Esophagus muscularis mucosa (tissue), 4 donors: ENCODE measurements at regions not wholly inside any gene's neighbourhood (a gene's known extent, or its start where the extent isn't known, plus 50 kb on each side); places are given as distances from the start of the nearest gene placed in this dataset.

Experiments used
- EP300 ChIP-seq: sonication (generic); formaldehyde crosslinking; IDR thresholded peaks from one replicate; pipeline ENCODE4 v1.6.1; 2017; ENCODE audit warnings: antibody characterized with exemption
- POLR2A ChIP-seq: fragments of 450-650 bp; IDR thresholded peaks from one replicate; pipeline ENCODE4 v1.6.1; 2017; ENCODE audit warnings: antibody characterized with exemption, moderate library complexity, mild to moderate bottlenecking, low read depth
- POLR2AphosphoS5 ChIP-seq, 2 donors: sonication (generic); formaldehyde crosslinking; IDR thresholded peaks; one replicate each; pipeline ENCODE4 v1.6.1; 2017; ENCODE audit warnings: antibody characterized with exemption in 2 of 2
- TF ChIP-seq, protein P1 (sequence below), 3 experiments: fragments of 200-600 bp in 2 of 3; fragments of 450-650 bp in 1 of 3; sonication (generic) in 2 of 3; IDR thresholded peaks; one replicate each; pipeline ENCODE4 v1.5.1; 2017 to 2019; ENCODE audit warnings: antibody characterized with exemption in 3 of 3, mild to moderate bottlenecking in 2 of 3, moderate library complexity in 1 of 3

- TF ChIP-seq, protein P1, sequence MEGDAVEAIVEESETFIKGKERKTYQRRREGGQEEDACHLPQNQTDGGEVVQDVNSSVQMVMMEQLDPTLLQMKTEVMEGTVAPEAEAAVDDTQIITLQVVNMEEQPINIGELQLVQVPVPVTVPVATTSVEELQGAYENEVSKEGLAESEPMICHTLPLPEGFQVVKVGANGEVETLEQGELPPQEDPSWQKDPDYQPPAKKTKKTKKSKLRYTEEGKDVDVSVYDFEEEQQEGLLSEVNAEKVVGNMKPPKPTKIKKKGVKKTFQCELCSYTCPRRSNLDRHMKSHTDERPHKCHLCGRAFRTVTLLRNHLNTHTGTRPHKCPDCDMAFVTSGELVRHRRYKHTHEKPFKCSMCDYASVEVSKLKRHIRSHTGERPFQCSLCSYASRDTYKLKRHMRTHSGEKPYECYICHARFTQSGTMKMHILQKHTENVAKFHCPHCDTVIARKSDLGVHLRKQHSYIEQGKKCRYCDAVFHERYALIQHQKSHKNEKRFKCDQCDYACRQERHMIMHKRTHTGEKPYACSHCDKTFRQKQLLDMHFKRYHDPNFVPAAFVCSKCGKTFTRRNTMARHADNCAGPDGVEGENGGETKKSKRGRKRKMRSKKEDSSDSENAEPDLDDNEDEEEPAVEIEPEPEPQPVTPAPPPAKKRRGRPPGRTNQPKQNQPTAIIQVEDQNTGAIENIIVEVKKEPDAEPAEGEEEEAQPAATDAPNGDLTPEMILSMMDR (IDR thresholded peaks at IDR 0.05), result no peak
- TF ChIP-seq EP300 (no peak), POLR2AphosphoS5 (IDR thresholded peaks at IDR 0.05) (no peak), POLR2A (no peak)
Measured at GRCh38 chr12:90209029-90209428, 500.4 kb upstream of the ATP2B1 start.
